ENCODE measurements at regions not wholly inside any gene's neighbourhood (a gene's known extent, or its start where the extent isn't known, plus 50 kb on each side); places are given as distances from the start of the nearest gene placed in this dataset.
"Not testable (repeated sequence)": the region's sequence is repeated elsewhere in the genome, so short reads cannot be mapped to it uniquely, and the experiment has no call there.

- no peak for TF ChIP-seq CTCF (conservative IDR thresholded peaks at IDR 0.05; ENCODE audit: low read depth, low read length)
- H3K4me3 ChIP-seq (ENCODE audit: low read length), result no peak overlapping the region
- DNase-seq (ENCODE audit: low read depth), result no peak
Observed at GRCh38 chrX:45472968-45473367, 272.3 kb upstream of the DIPK2B start.

GRCh38 chrX:45467537-45467936, 266.9 kb upstream of the DIPK2B start:
- not testable (repeated sequence) for DNase-seq (ENCODE audit: low read depth); H3K4me3 ChIP-seq (ENCODE audit: low read length)

GRCh38 chrX:45455732-45456131, 255.1 kb upstream of the DIPK2B start:
- not testable (repeated sequence) for H3K4me3 ChIP-seq (ENCODE audit: low read length); DNase-seq (ENCODE audit: low read depth)

- no peak overlapping the region for H3K4me3 ChIP-seq (ENCODE audit: low read length)
- DNase-seq (ENCODE audit: low read depth), result no peak
- TF ChIP-seq CTCF (conservative IDR thresholded peaks at IDR 0.05; ENCODE audit: low read depth, low read length), result no peak
Observed at GRCh38 chrX:45454290-45454689, 253.6 kb upstream of the DIPK2B start.

- no peak for TF ChIP-seq CTCF (conservative IDR thresholded peaks at IDR 0.05; ENCODE audit: low read depth, low read length)
- peak; percentile 42 for DNase-seq (ENCODE audit: low read depth)
- no peak overlapping the region for H3K4me3 ChIP-seq (ENCODE audit: low read length)
Observed at GRCh38 chrX:45449982-45450381, 249.3 kb upstream of the DIPK2B start.

GRCh38 chrX:45447995-45448394, 247.3 kb upstream of the DIPK2B start:
- TF ChIP-seq CTCF (conservative IDR thresholded peaks at IDR 0.05; ENCODE audit: low read depth, low read length), result no peak
- no peak overlapping the region for H3K4me3 ChIP-seq (ENCODE audit: low read length)
- DNase-seq (ENCODE audit: low read depth), result no peak

- no peak for DNase-seq (ENCODE audit: low read depth)
- H3K4me3 ChIP-seq (ENCODE audit: low read length), result no peak overlapping the region
- no peak for TF ChIP-seq CTCF (conservative IDR thresholded peaks at IDR 0.05; ENCODE audit: low read depth, low read length)
Observed at GRCh38 chrX:45447331-45447730, 246.7 kb upstream of the DIPK2B start.

- no peak overlapping the region for H3K4me3 ChIP-seq (ENCODE audit: low read length)
Observed at GRCh38 chrX:45445745-45446412, 245.2 kb upstream of the DIPK2B start.

More at GRCh38 chrX:45445745-45446412, 245.2 kb upstream of the DIPK2B start:
- DNase-seq (ENCODE audit: low read depth), result peak; percentile 54
- TF ChIP-seq CTCF (conservative IDR thresholded peaks at IDR 0.05; ENCODE audit: low read depth, low read length), result no peak
